Prostate gland (tissue), 2 donors: ENCODE measurements at regions not wholly inside any gene's neighbourhood (a gene's known extent, or its start where the extent isn't known, plus 50 kb on each side); places are given as distances from the start of the nearest gene placed in this dataset.
"Not testable (repeated sequence)": the region's sequence is repeated elsewhere in the genome, so short reads cannot be mapped to it uniquely, and the experiment has no call there.

ENCODE experiments used
- DNase-seq: peaks from one replicate; pipeline ENCODE4 v3.0.0-alpha.2; 2019; ENCODE audit warnings: low spot score
- H3K27ac ChIP-seq, 2 donors: fragments of 200-600 bp; sonication (generic); 2 replicates each; pipeline ENCODE4 v1.5.1; 2017 to 2019
- H3K27me3 ChIP-seq: fragments of 200-600 bp; sonication (generic); replicated peaks from 2 replicates; pipeline ENCODE4 v1.5.1; 2019; ENCODE audit not compliant: insufficient read depth
- H3K36me3 ChIP-seq, 2 donors: fragments of 200-600 bp; sonication (generic); 1 replicate in 1 of 2; 2 replicates in 1 of 2; pipeline versions ENCODE4 v1.5.1 to v1.8.1; 2017 to 2019
- H3K4me1 ChIP-seq: fragments of 200-600 bp; sonication (generic); replicated peaks from 2 replicates; pipeline ENCODE4 v1.5.1; 2019
- H3K4me3 ChIP-seq, 2 donors: fragments of 200-600 bp; sonication (generic); 2 replicates each; pipeline ENCODE4 v1.5.1; 2017 to 2019
- H3K9me3 ChIP-seq: fragments of 200-600 bp; sonication (generic); 2 replicates; pipeline ENCODE4 v1.5.1; 2017
- CTCF ChIP-seq, 4 experiments: fragments of 200-600 bp in 2 of 4; fragments of 450-650 bp in 2 of 4; sonication (generic) in 2 of 4; IDR thresholded peaks; 1 replicate in 3 of 4; 2 replicates in 1 of 4; pipeline ENCODE4 v1.5.1; 2016 to 2019; ENCODE audit warnings: antibody characterized with exemption in 4 of 4, mild to moderate bottlenecking in 2 of 4, moderate library complexity in 2 of 4
- POLR2A ChIP-seq: fragments of 450-650 bp; IDR thresholded peaks from one replicate; pipeline ENCODE4 v1.6.1; 2016; ENCODE audit warnings: antibody characterized with exemption, mild to moderate bottlenecking
- POLR2AphosphoS5 ChIP-seq: sonication (generic); formaldehyde crosslinking; IDR thresholded peaks from one replicate; pipeline ENCODE4 v1.6.1; 2017; ENCODE audit warnings: antibody characterized with exemption
- WGBS: methylation state at CpG from one replicate; pipeline ENCODE4 v1.1.5; 2018; 5-methylcytosine and 5-hydroxymethylcytosine counted together
- intact Hi-C: fragments of 100-400 bp; cut with DNase I; formaldehyde crosslinking; loops from one replicate; pipeline ENCODE4 v1.14.2; 2022

- WGBS, result 60% methylated on average over 7 of the region's 12 CpGs
- H3K27me3 ChIP-seq, H3K4me3 ChIP-seq, DNase-seq, H3K9me3 ChIP-seq, H3K36me3 ChIP-seq, intact Hi-C loops, H3K4me1 ChIP-seq, H3K27ac ChIP-seq: not testable (repeated sequence)
Observed at GRCh38 chr14:105705862-105706700, 179.7 kb downstream of the TMEM121 start.

- intact Hi-C loops, H3K27me3 ChIP-seq, H3K4me3 ChIP-seq, H3K9me3 ChIP-seq, DNase-seq, H3K36me3 ChIP-seq, H3K27ac ChIP-seq, H3K4me1 ChIP-seq: not testable (repeated sequence)
- WGBS, result no CpG with 5 or more reads among the region's 8 CpGs
Observed at GRCh38 chr14:105706701-105707019, 180.3 kb downstream of the TMEM121 start.

- H3K4me3 ChIP-seq, H3K36me3 ChIP-seq, H3K9me3 ChIP-seq, H3K27me3 ChIP-seq, H3K27ac ChIP-seq, intact Hi-C loops, H3K4me1 ChIP-seq, DNase-seq: not testable (repeated sequence)
- 93% methylated on average over 17 of the region's 23 CpGs for WGBS
Observed at GRCh38 chr14:105707099-105707498, 180.7 kb downstream of the TMEM121 start.

GRCh38 chr14:105707723-105708151 lies 181.4 kb downstream of the TMEM121 start:
- H3K36me3 ChIP-seq, H3K4me1 ChIP-seq, H3K4me3 ChIP-seq, H3K9me3 ChIP-seq, H3K27me3 ChIP-seq, H3K27ac ChIP-seq, intact Hi-C loops, DNase-seq: not testable (repeated sequence)
- 85% methylated on average over 16 of the region's 18 CpGs for WGBS

GRCh38 chr14:105708251-105709134 lies 182.1 kb downstream of the TMEM121 start:
- H3K27ac ChIP-seq, H3K36me3 ChIP-seq, H3K4me1 ChIP-seq, H3K27me3 ChIP-seq, H3K4me3 ChIP-seq, DNase-seq, intact Hi-C loops, H3K9me3 ChIP-seq: not testable (repeated sequence)
- 92% methylated on average over 24 of the region's 24 CpGs for WGBS

GRCh38 chr14:105709281-105710118 lies 183.1 kb downstream of the TMEM121 start:
- H3K9me3 ChIP-seq, result no peaks in the 10 kb centered on the region
- no peak overlapping the region for H3K4me3 ChIP-seq
- H3K36me3 ChIP-seq, result no peaks in the 10 kb centered on the region
- no peak for DNase-seq
- H3K27me3 ChIP-seq, result no peaks in the 10 kb centered on the region
- WGBS, result 85% methylated on average over 5 of the region's 6 CpGs
- intact Hi-C loops, result no loop called here
- H3K27ac ChIP-seq, result no peak overlapping the region
- TF ChIP-seq CTCF (IDR thresholded peaks at IDR 0.05), result no peak
- no peak for TF ChIP-seq POLR2AphosphoS5
- no peak for TF ChIP-seq POLR2A
- no peaks in the 10 kb centered on the region for H3K4me1 ChIP-seq
